Transverse colon (tissue), 4 donors: ENCODE measurements at regions not wholly inside any gene's neighbourhood (a gene's known extent, or its start where the extent isn't known, plus 50 kb on each side); places are given as distances from the start of the nearest gene placed in this dataset.

Experiments
- DNase-seq: peaks from one replicate; pipeline ENCODE4 v3.0.0-alpha.2; 2019
- H3K27ac ChIP-seq, 4 donors: fragments of 200-600 bp; sonication (generic); 2 replicates each; pipeline ENCODE4 v1.5.1; 2016 to 2018; ENCODE audit warnings: inconsistent platforms in 4 of 4
- H3K27me3 ChIP-seq: fragments of 200-600 bp; sonication (generic); 2 replicates; pipeline ENCODE4 v1.5.1; 2017; ENCODE audit warnings: inconsistent platforms
- H3K36me3 ChIP-seq, 4 donors: fragments of 200-600 bp; sonication (generic); 2 replicates each; pipeline ENCODE4 v1.5.1; 2017 to 2019; ENCODE audit warnings: inconsistent platforms in 4 of 4
- H3K4me1 ChIP-seq, 4 donors: fragments of 200-600 bp; sonication (generic); 2 replicates each; pipeline ENCODE4 v1.5.1; 2017 to 2020; ENCODE audit warnings: inconsistent platforms in 4 of 4
- H3K4me3 ChIP-seq, 4 donors: fragments of 200-600 bp; sonication (generic); 1 replicate in 1 of 4; 2 replicates in 3 of 4; pipeline versions ENCODE4 v1.5.1 to v1.6.1; 2017 to 2019; ENCODE audit warnings: inconsistent platforms in 4 of 4
- H3K9me3 ChIP-seq, 2 donors: fragments of 200-600 bp; sonication (generic); 2 replicates each; pipeline ENCODE4 v1.5.1; 2017 to 2019; ENCODE audit warnings: inconsistent platforms in 2 of 2
- CTCF ChIP-seq, 5 experiments: fragments of 200-600 bp in 3 of 5; fragments of 450-650 bp in 2 of 5; sonication (generic) in 3 of 5; IDR thresholded peaks; 1 replicate in 2 of 5; 2 replicates in 3 of 5; pipeline ENCODE4 v1.5.1; 2016 to 2017; ENCODE audit warnings: antibody characterized with exemption in 5 of 5, inconsistent platforms in 3 of 5, mild to moderate bottlenecking in 2 of 5, moderate library complexity in 1 of 5
- EP300 ChIP-seq: sonication (generic); formaldehyde crosslinking; IDR thresholded peaks from one replicate; pipeline ENCODE4 v1.6.1; 2017; ENCODE audit warnings: antibody characterized with exemption, low read depth
- POLR2A ChIP-seq: fragments of 450-650 bp; IDR thresholded peaks from one replicate; pipeline ENCODE4 v1.6.1; 2016; ENCODE audit warnings: antibody characterized with exemption, mild to moderate bottlenecking, moderate library complexity
- POLR2AphosphoS5 ChIP-seq, 3 donors: sonication (generic); formaldehyde crosslinking; IDR thresholded peaks; one replicate each; pipeline ENCODE4 v1.6.1; 2016; ENCODE audit warnings: antibody characterized with exemption in 3 of 3
- WGBS, 2 donors: methylation state at CpG; one replicate each; pipeline ENCODE4 v1.1.5; 2018; ENCODE audit warnings: low coverage in 1 of 2; 5-methylcytosine and 5-hydroxymethylcytosine counted together
- in situ Hi-C, 4 donors: fragments of 200-750 bp; cut with MboI; loops; one replicate each; pipeline versions ENCODE4 v1.15.0 to v1.15.1; 2017; ENCODE audit warnings: low sequenced_read_pairs in 3 of 4, low pct_ligation_motif_present in 1 of 4, low pct_unique_long_range_greater_than_20kb in 1 of 4
- intact Hi-C: fragments of 100-400 bp; cut with DNase I; formaldehyde crosslinking; loops from one replicate; pipeline ENCODE4 v1.15.1; 2023; ENCODE audit warnings: low total_unique reads

- 71% methylated on average over 1 of the region's 1 CpG; no CpG with 5 or more reads in 1 of the 2 donors for WGBS, 2 donors
- no peak for TF ChIP-seq POLR2AphosphoS5 (IDR thresholded peaks at IDR 0.05)
- TF ChIP-seq CTCF (IDR thresholded peaks at IDR 0.05) = no peak
- TF ChIP-seq EP300 = no peak
- TF ChIP-seq POLR2A = no peak
- Histone ChIP-seq H3K4me1 (no peaks in the 10 kb centered on the region), H3K27me3 (no peaks in the 10 kb centered on the region), H3K9me3 (no peaks in the 10 kb centered on the region), H3K36me3 (no peaks in the 10 kb centered on the region), H3K4me3 (no peak overlapping the region), H3K27ac (no peak overlapping the region)
- intact Hi-C loops (no loop called here), in situ Hi-C loops (no loop called here)
- no peak for DNase-seq
Measured at GRCh38 chr6:21692721-21693120, 99.2 kb downstream of the SOX4 start.

DNA sequence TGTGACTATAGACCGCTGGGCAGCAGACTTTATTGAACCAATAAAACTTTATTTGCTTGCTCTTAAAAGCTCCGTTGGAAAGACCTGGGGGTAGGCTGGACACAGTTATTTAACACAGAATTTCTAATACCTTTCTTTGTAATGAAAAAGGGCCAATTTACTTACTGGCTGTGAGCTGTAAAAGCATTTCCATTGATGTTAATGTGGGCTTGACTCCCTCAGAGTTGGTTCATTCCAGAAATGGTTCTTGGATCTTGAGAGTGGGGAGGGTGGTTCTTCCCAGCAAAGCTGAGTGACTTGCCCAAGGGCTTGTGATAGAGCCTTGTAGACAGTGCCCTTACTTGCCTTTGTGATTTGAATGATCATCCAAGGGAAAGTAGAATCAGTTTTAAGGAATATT is 100.6 kb downstream of the SOX4 start:
- no peaks in the 10 kb centered on the region for H3K27me3 ChIP-seq
- H3K27ac ChIP-seq = no peak overlapping the region
- no peak overlapping the region for H3K4me3 ChIP-seq
- in situ Hi-C loops (no loop called here), intact Hi-C loops (no loop called here)
- no peaks in the 10 kb centered on the region for H3K9me3 ChIP-seq
- H3K36me3 ChIP-seq = no peaks in the 10 kb centered on the region
- TF ChIP-seq POLR2A (no peak), EP300 (no peak), POLR2AphosphoS5 (IDR thresholded peaks at IDR 0.05) (no peak), CTCF (IDR thresholded peaks at IDR 0.05) (no peak)
- no peak for DNase-seq
- 41 to 48% methylated on average over 2 of the region's 2 CpGs for WGBS, 2 donors
- no peaks in the 10 kb centered on the region for H3K4me1 ChIP-seq

- H3K9me3 ChIP-seq = no peaks in the 10 kb centered on the region
- no peaks in the 10 kb centered on the region for H3K36me3 ChIP-seq
- no peaks in the 10 kb centered on the region for H3K27me3 ChIP-seq
- intact Hi-C loops (no loop called here), in situ Hi-C loops (no loop called here)
- H3K27ac ChIP-seq = no peak overlapping the region
- H3K4me3 ChIP-seq = no peak overlapping the region
- TF ChIP-seq POLR2A = no peak
- no peak for TF ChIP-seq EP300
- no peak for TF ChIP-seq POLR2AphosphoS5 (IDR thresholded peaks at IDR 0.05)
- no peak for TF ChIP-seq CTCF (IDR thresholded peaks at IDR 0.05)
- no peaks in the 10 kb centered on the region for H3K4me1 ChIP-seq
- no peak for DNase-seq
- WGBS, 2 donors = 52% methylated on average over 3 of the region's 3 CpGs
Measured at GRCh38 chr6:21707524-21708319, 114.2 kb downstream of the SOX4 start.

GRCh38 chr6:21708320-21708580 is 114.7 kb downstream of the SOX4 start:
- no peaks in the 10 kb centered on the region for H3K36me3 ChIP-seq
- in situ Hi-C loops = no loop called here
- H3K9me3 ChIP-seq = no peaks in the 10 kb centered on the region
- H3K4me3 ChIP-seq = no peak overlapping the region
- no peaks in the 10 kb centered on the region for H3K27me3 ChIP-seq
- no peaks in the 10 kb centered on the region for H3K4me1 ChIP-seq
- intact Hi-C loops = no loop called here
- H3K27ac ChIP-seq = no peak overlapping the region
- no peak for TF ChIP-seq CTCF (IDR thresholded peaks at IDR 0.05)
- TF ChIP-seq EP300 = no peak
- no peak for TF ChIP-seq POLR2AphosphoS5 (IDR thresholded peaks at IDR 0.05)
- no peak for TF ChIP-seq POLR2A
- DNase-seq = no peak
